Endothelial cell of umbilical vein (primary cell): ENCODE measurements at regions not wholly inside any gene's neighbourhood (a gene's known extent, or its start where the extent isn't known, plus 50 kb on each side); places are given as distances from the start of the nearest gene placed in this dataset.

Experiments used
- BruUV-seq: library from RNA; stranded (reverse); fragments of 400-500 nt; replicated peaks from 2 replicates; lab custom pipeline; 2021; lab: Mats Ljungman, UMichigan
- CTCF ChIA-PET: fragments of 300-600, 350-600 bp; sonication (Branson Sonifier 250); formaldehyde crosslinking; loops from one replicate; lab custom pipeline; 2021; ENCODE audit warnings: antibody characterized with exemption, inconsistent platforms; lab: Charles Lee
- POLR2A ChIA-PET: fragments of 300-600, 350-600 bp; sonication (Branson Sonifier 250); formaldehyde crosslinking; loops from one replicate; lab custom pipeline; 2021; ENCODE audit warnings: antibody characterized with exemption, inconsistent platforms; lab: Charles Lee
- DNase-seq: peaks from one replicate; pipeline ENCODE4 v3.0.0-alpha.2; 2011; ENCODE audit warnings: low read depth, low spot score
- FAIRE-seq: peaks from 2 replicates; lab custom pipeline; 2011; peaks lifted over from hg19 to GRCh38; lab: Jason Lieb, UNC
- H2AFZ ChIP-seq: 2 replicates; pipeline ENCODE4 v1.6.0; 2012; ENCODE audit warnings: low read depth, low read length, control low read depth, inconsistent platforms
- H3K27ac ChIP-seq: 2 replicates; pipeline ENCODE4 v1.5.1; 2011; ENCODE audit warnings: low read depth, mild to moderate bottlenecking, control low read depth, low read length, moderate library complexity; ENCODE audit not compliant: insufficient read depth
- H3K27me3 ChIP-seq, 2 experiments: 2 replicates each; pipeline versions ENCODE4 v1.6.0 to v1.6.1; 2011; ENCODE audit warnings: low read length in 2 of 2, mixed read lengths in 1 of 2; ENCODE audit not compliant: control insufficient read depth in 2 of 2, insufficient read depth in 2 of 2
- H3K36me3 ChIP-seq, 2 experiments: 2 replicates in 1 of 2; 3 replicates in 1 of 2; pipeline ENCODE4 v1.5.1; 2011; ENCODE audit warnings: low read length in 2 of 2, mild to moderate bottlenecking in 1 of 2, moderate library complexity in 1 of 2; ENCODE audit not compliant: control insufficient read depth in 2 of 2, insufficient read depth in 2 of 2; ENCODE audit errors: extremely low read depth in 1 of 2
- H3K4me1 ChIP-seq: 3 replicates; pipeline ENCODE4 v1.5.1; 2011; ENCODE audit warnings: mild to moderate bottlenecking, low read length; ENCODE audit not compliant: control insufficient read depth, insufficient read depth; ENCODE audit errors: extremely low read depth
- H3K4me2 ChIP-seq: 2 replicates; pipeline ENCODE4 v1.6.1; 2011; ENCODE audit warnings: low read length, control low read depth, mixed read lengths; ENCODE audit not compliant: insufficient read depth
- H3K4me3 ChIP-seq, 3 experiments: fragments of 200-600 bp in 1 of 3; sonication (generic), shearing (Covaris generic) in 1 of 3; replicated peaks in 1 of 3; 2 replicates each; pipeline ENCODE4 v1.5.1; 2011 to 2016; ENCODE audit warnings: control low read depth in 3 of 3, low read length in 3 of 3, mild to moderate bottlenecking in 2 of 3, inconsistent platforms in 1 of 3, low read depth in 1 of 3, moderate library complexity in 1 of 3; ENCODE audit not compliant: insufficient read depth in 1 of 3
- H3K79me2 ChIP-seq: 2 replicates; pipeline ENCODE4 v1.6.0; 2012; ENCODE audit warnings: low read length, inconsistent platforms; ENCODE audit not compliant: control insufficient read depth, insufficient read depth
- H3K9ac ChIP-seq: replicated peaks from 2 replicates; pipeline ENCODE3; 2011; ENCODE audit warnings: low read length, control low read depth; ENCODE audit not compliant: insufficient read depth; ENCODE audit errors: extremely low read depth
- H3K9me1 ChIP-seq: replicated peaks from 3 replicates; pipeline ENCODE4 v1.6.0; 2011; ENCODE audit warnings: mild to moderate bottlenecking, low read length; ENCODE audit not compliant: control insufficient read depth, insufficient read depth; ENCODE audit errors: extremely low read depth
- H3K9me3 ChIP-seq: replicated peaks from 2 replicates; pipeline ENCODE4 v1.5.1; 2012; ENCODE audit warnings: low read length, inconsistent platforms; ENCODE audit not compliant: control insufficient read depth, insufficient read depth
- H4K20me1 ChIP-seq: replicated peaks from 2 replicates; pipeline ENCODE3; 2011; ENCODE audit warnings: mild to moderate bottlenecking, low read length; ENCODE audit not compliant: control insufficient read depth, insufficient read depth; ENCODE audit errors: extremely low read depth
- EZH2 ChIP-seq: IDR thresholded peaks from 2 replicates; pipeline ENCODE4 v1.6.1; 2012; ENCODE audit warnings: borderline replicate concordance, low read depth, mild to moderate bottlenecking, moderate library complexity, low read length, inconsistent platforms; ENCODE audit not compliant: severe bottlenecking
- FOS ChIP-seq: IDR thresholded peaks from 2 replicates; pipeline ENCODE4 v1.6.1; 2011; ENCODE audit warnings: mild to moderate bottlenecking, low read length, moderate library complexity, borderline replicate concordance; ENCODE audit not compliant: insufficient read depth
- GATA2 ChIP-seq: IDR thresholded peaks from 2 replicates; pipeline ENCODE4 v1.7.0; 2011; ENCODE audit warnings: low read depth, mild to moderate bottlenecking, moderate library complexity, mixed read lengths, low read length; ENCODE audit not compliant: insufficient read length, insufficient read depth
- JUN ChIP-seq: IDR thresholded peaks from 2 replicates; pipeline ENCODE4 v1.6.1; 2011; ENCODE audit warnings: borderline replicate concordance, low read depth; ENCODE audit not compliant: insufficient read length, insufficient read depth
- MYC ChIP-seq: IDR thresholded peaks from one replicate; pipeline ENCODE4 v1.6.1; 2011; ENCODE audit warnings: mild to moderate bottlenecking, low read depth, low read length
- POLR2A ChIP-seq: IDR thresholded peaks from 2 replicates; pipeline ENCODE4 v1.6.1; 2012; ENCODE audit warnings: low read depth, mild to moderate bottlenecking, control low read depth, low read length
- POLR2AphosphoS5 ChIP-seq: IDR thresholded peaks from 2 replicates; pipeline ENCODE4 v1.6.1; 2012; ENCODE audit warnings: low read depth, mild to moderate bottlenecking, control low read depth, low read length, moderate library complexity; ENCODE audit not compliant: insufficient read depth
- dilution Hi-C: fragments of 300-500 bp; cut with MboI; formaldehyde crosslinking; loops from one replicate; pipeline ENCODE4 v1.15.0; 2019; ENCODE audit warnings: low sequenced_read_pairs; ENCODE audit not compliant: extremely low pct_ligation_motif_present
- intact Hi-C: fragments of 100-400 bp; cut with micrococcal nuclease; formaldehyde crosslinking; loops from one replicate; pipeline ENCODE4 v1.10.0; 2022
- TF ChIP-seq, protein P1 (sequence below): IDR thresholded peaks from 2 replicates; pipeline ENCODE4 v1.6.1; 2011; ENCODE audit not compliant: insufficient read depth, insufficient read length
- TF ChIP-seq, protein P2 (sequence below), 2 donors: IDR thresholded peaks; 1 replicate in 1 of 2; 2 replicates in 1 of 2; pipeline ENCODE4 v1.5.1; 2011; ENCODE audit warnings: low read length in 2 of 2, mild to moderate bottlenecking in 2 of 2, moderate library complexity in 2 of 2, control low read depth in 1 of 2, inconsistent platforms in 1 of 2, low read depth in 1 of 2; ENCODE audit not compliant: insufficient read depth in 1 of 2; ENCODE audit errors: extremely low read depth in 1 of 2

DNA sequence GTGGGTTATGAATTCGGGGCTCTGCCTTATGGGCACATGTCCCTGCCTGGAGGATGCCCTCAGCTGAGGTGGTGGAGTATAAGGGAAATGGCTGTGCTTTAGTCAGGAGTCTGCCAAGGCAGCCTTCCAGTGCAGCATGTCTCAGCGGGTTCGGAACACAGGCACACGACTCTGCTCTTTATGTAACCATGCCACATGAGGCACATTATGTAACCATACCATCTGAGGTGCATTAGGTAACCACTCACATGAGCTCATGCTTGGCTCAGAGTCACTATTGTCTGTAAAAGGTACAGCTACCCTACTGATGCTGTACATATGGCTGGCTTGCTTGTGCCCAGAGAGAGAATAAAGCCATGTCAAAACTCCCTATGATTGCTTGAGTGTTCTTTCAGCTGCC lies 723.6 kb downstream of the TRAM1L1 start:
- H3K27me3 ChIP-seq = no peaks in the 10 kb centered on the region
- no peaks in the 10 kb centered on the region for H3K9me3 ChIP-seq
- DNase-seq (no peak), FAIRE-seq (no peak)
- H3K4me3 ChIP-seq = no peak overlapping the region
- no peak for TF ChIP-seq POLR2AphosphoS5
- TF ChIP-seq, protein P1, sequence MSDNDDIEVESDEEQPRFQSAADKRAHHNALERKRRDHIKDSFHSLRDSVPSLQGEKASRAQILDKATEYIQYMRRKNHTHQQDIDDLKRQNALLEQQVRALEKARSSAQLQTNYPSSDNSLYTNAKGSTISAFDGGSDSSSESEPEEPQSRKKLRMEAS = no peak
- no peak for TF ChIP-seq GATA2
- TF ChIP-seq FOS = no peak
- no peak for TF ChIP-seq JUN
- TF ChIP-seq EZH2 = no peak
- TF ChIP-seq POLR2A = no peak
- no peak for TF ChIP-seq MYC
- TF ChIP-seq, protein P2, sequence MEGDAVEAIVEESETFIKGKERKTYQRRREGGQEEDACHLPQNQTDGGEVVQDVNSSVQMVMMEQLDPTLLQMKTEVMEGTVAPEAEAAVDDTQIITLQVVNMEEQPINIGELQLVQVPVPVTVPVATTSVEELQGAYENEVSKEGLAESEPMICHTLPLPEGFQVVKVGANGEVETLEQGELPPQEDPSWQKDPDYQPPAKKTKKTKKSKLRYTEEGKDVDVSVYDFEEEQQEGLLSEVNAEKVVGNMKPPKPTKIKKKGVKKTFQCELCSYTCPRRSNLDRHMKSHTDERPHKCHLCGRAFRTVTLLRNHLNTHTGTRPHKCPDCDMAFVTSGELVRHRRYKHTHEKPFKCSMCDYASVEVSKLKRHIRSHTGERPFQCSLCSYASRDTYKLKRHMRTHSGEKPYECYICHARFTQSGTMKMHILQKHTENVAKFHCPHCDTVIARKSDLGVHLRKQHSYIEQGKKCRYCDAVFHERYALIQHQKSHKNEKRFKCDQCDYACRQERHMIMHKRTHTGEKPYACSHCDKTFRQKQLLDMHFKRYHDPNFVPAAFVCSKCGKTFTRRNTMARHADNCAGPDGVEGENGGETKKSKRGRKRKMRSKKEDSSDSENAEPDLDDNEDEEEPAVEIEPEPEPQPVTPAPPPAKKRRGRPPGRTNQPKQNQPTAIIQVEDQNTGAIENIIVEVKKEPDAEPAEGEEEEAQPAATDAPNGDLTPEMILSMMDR (IDR thresholded peaks at IDR 0.05; ENCODE audit: extremely low read depth in 1 of 2, insufficient read depth in 1 of 2, low read depth in 1 of 2, low read length in 2 of 2) = no peak
- no peaks in the 10 kb centered on the region for H3K4me1 ChIP-seq
- intact Hi-C loops = no loop called here
- ChIA-PET CTCF (no interaction called here), POLR2A (no interaction called here)
- no peak overlapping the region for H2AFZ ChIP-seq
- H3K4me2 ChIP-seq = no peak overlapping the region
- no peaks in the 10 kb centered on the region for H4K20me1 ChIP-seq
- no peaks in the 10 kb centered on the region for H3K9me1 ChIP-seq
- dilution Hi-C loops = no loop called here
- H3K27ac ChIP-seq = no peak overlapping the region
- no peak overlapping the region for H3K9ac ChIP-seq
- no TSS peak for BruUV-seq
- no peaks in the 10 kb centered on the region for H3K36me3 ChIP-seq
- no peaks in the 10 kb centered on the region for H3K79me2 ChIP-seq
